ENCODE measurements at regions not wholly inside any gene's neighbourhood (a gene's known extent, or its start where the extent isn't known, plus 50 kb on each side); places are given as distances from the start of the nearest gene placed in this dataset.

DNA sequence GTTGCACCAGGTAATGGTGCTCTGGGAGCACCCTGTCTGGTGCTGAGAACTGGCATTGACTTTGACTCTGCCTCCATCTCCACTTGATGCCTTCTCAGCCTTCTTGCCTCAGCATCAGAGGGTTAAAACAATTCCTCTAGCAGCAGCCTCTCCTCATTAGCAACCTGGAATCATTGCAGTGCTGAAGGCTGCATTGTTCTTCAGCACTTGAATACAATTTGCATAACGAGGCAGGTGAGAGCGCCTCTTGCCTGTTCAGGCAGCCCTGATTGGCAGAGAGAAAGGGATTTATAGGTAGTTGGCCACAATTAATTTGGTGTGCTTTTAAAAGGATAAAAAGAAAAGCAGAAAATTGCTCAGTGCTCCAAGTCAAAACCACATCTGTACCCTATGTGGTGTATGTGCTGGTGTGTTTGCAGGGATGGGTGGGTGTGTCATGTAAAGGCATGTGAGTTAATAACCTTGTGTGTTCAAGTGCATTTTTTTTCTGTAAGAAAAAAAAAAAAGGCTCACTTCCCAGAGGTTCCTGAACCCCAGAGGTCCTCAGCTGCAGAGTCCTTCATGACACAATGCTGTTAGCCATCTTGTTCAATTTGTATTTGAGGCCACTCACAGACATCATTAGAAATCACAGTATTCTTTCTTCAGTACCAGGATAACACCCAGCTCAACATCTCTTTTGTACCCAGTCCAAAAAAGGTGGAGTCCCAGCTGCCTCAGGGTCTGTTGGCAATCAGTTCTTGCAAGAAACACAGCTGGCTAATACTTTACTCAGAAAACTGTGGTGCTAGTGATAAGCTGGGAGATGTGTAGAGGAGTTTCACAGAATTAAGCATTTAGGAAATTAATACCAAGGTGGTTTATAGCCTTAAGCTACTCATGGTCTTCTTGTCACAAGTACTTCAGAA is 385.6 kb downstream of the GRIN2B start:
- TF ChIP-seq, protein P1, sequence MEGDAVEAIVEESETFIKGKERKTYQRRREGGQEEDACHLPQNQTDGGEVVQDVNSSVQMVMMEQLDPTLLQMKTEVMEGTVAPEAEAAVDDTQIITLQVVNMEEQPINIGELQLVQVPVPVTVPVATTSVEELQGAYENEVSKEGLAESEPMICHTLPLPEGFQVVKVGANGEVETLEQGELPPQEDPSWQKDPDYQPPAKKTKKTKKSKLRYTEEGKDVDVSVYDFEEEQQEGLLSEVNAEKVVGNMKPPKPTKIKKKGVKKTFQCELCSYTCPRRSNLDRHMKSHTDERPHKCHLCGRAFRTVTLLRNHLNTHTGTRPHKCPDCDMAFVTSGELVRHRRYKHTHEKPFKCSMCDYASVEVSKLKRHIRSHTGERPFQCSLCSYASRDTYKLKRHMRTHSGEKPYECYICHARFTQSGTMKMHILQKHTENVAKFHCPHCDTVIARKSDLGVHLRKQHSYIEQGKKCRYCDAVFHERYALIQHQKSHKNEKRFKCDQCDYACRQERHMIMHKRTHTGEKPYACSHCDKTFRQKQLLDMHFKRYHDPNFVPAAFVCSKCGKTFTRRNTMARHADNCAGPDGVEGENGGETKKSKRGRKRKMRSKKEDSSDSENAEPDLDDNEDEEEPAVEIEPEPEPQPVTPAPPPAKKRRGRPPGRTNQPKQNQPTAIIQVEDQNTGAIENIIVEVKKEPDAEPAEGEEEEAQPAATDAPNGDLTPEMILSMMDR (IDR thresholded peaks at IDR 0.05; ENCODE audit: insufficient read depth, low read length) = no peak
- TF ChIP-seq SPI1 (IDR thresholded peaks at IDR 0.05; ENCODE audit: borderline replicate concordance, low read depth) (no peak), POLR2AphosphoS5 (IDR thresholded peaks at IDR 0.05; ENCODE audit: low read depth) (no peak), GABPA (IDR thresholded peaks at IDR 0.05; ENCODE audit: low read depth) (no peak)
- TF ChIP-seq, protein P2, sequence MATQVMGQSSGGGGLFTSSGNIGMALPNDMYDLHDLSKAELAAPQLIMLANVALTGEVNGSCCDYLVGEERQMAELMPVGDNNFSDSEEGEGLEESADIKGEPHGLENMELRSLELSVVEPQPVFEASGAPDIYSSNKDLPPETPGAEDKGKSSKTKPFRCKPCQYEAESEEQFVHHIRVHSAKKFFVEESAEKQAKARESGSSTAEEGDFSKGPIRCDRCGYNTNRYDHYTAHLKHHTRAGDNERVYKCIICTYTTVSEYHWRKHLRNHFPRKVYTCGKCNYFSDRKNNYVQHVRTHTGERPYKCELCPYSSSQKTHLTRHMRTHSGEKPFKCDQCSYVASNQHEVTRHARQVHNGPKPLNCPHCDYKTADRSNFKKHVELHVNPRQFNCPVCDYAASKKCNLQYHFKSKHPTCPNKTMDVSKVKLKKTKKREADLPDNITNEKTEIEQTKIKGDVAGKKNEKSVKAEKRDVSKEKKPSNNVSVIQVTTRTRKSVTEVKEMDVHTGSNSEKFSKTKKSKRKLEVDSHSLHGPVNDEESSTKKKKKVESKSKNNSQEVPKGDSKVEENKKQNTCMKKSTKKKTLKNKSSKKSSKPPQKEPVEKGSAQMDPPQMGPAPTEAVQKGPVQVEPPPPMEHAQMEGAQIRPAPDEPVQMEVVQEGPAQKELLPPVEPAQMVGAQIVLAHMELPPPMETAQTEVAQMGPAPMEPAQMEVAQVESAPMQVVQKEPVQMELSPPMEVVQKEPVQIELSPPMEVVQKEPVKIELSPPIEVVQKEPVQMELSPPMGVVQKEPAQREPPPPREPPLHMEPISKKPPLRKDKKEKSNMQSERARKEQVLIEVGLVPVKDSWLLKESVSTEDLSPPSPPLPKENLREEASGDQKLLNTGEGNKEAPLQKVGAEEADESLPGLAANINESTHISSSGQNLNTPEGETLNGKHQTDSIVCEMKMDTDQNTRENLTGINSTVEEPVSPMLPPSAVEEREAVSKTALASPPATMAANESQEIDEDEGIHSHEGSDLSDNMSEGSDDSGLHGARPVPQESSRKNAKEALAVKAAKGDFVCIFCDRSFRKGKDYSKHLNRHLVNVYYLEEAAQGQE (IDR thresholded peaks at IDR 0.05; ENCODE audit: insufficient replicate concordance, low read depth) = no peak
